ENCODE measurements at regions not wholly inside any gene's neighbourhood (a gene's known extent, or its start where the extent isn't known, plus 50 kb on each side); places are given as distances from the start of the nearest gene placed in this dataset.
A peak's percentile ranks its signal among the peaks of the same experiment; 100 is the strongest.

GRCh38 chr2:188835821-188836220 lies 138.4 kb upstream of the COL3A1 start:
- no peak for TF ChIP-seq EP300 (IDR thresholded peaks at IDR 0.05)
- TF ChIP-seq POLR2A (IDR thresholded peaks at IDR 0.05), result no peak
- no peak for TF ChIP-seq POLR2AphosphoS5 (IDR thresholded peaks at IDR 0.05)
- no peak for TF ChIP-seq CTCF (IDR thresholded peaks at IDR 0.05)
- H3K9me3 ChIP-seq, result peaks cover 0 to 14% (median 5%) of the 10 kb centered on the region in 4 donors
- ATAC-seq (ENCODE audit: low FRiP score in 2 of 2) (peak; percentile 17 to 22), DNase-seq (no peak)
- WGBS, 2 donors, result 100% methylated on average over 2 of the region's 2 CpGs; no CpG with 5 or more reads in 1 of the 2 donors
- no peaks in the 10 kb centered on the region for H3K36me3 ChIP-seq
- no peak overlapping the region for H3K4me3 ChIP-seq
- no peaks in the 10 kb centered on the region for H3K4me1 ChIP-seq
- no peak overlapping the region for H3K27ac ChIP-seq
- no peaks in the 10 kb centered on the region for H3K27me3 ChIP-seq

- ATAC-seq (ENCODE audit: low FRiP score in 2 of 2), result no peak
- TF ChIP-seq EP300 (IDR thresholded peaks at IDR 0.05), result no peak
- TF ChIP-seq CTCF (IDR thresholded peaks at IDR 0.05), result no peak
- no peak for TF ChIP-seq POLR2AphosphoS5 (IDR thresholded peaks at IDR 0.05)
- TF ChIP-seq POLR2A (IDR thresholded peaks at IDR 0.05), result no peak
- H3K4me3 ChIP-seq, result no peak overlapping the region
- H3K27me3 ChIP-seq, result no peaks in the 10 kb centered on the region
- H3K27ac ChIP-seq, result no peak overlapping the region
- H3K9me3 ChIP-seq, result peaks cover 0 to 7% (median 0%) of the 10 kb centered on the region in 4 donors
- no peaks in the 10 kb centered on the region for H3K4me1 ChIP-seq
- no peak for DNase-seq
- no peaks in the 10 kb centered on the region for H3K36me3 ChIP-seq
Observed at GRCh38 chr2:188845692-188846091, 128.5 kb upstream of the COL3A1 start.

- Histone ChIP-seq H3K27me3 (no peaks in the 10 kb centered on the region), H3K4me1 (no peaks in the 10 kb centered on the region), H3K36me3 (no peaks in the 10 kb centered on the region), H3K9me3 (no peaks in the 10 kb centered on the region), H3K27ac (no peak overlapping the region), H3K4me3 (no peak overlapping the region)
- 0 to 33% methylated on average over 1 of the region's 1 CpG for WGBS, 2 donors
- TF ChIP-seq POLR2AphosphoS5 (IDR thresholded peaks at IDR 0.05) (no peak), EP300 (IDR thresholded peaks at IDR 0.05) (no peak), CTCF (IDR thresholded peaks at IDR 0.05) (no peak), POLR2A (IDR thresholded peaks at IDR 0.05) (no peak)
- DNase-seq (no peak), ATAC-seq (ENCODE audit: low FRiP score in 2 of 2) (no peak)
Observed at GRCh38 chr2:188848887-188849435, 125.2 kb upstream of the COL3A1 start.

- DNase-seq (no peak), ATAC-seq (ENCODE audit: low FRiP score in 2 of 2) (no peak)
- H3K36me3 ChIP-seq, result no peaks in the 10 kb centered on the region
- no peaks in the 10 kb centered on the region for H3K27me3 ChIP-seq
- H3K9me3 ChIP-seq, result no peaks in the 10 kb centered on the region
- no peak overlapping the region for H3K27ac ChIP-seq
- no peak overlapping the region for H3K4me3 ChIP-seq
- TF ChIP-seq CTCF (IDR thresholded peaks at IDR 0.05), result no peak
- TF ChIP-seq POLR2A (IDR thresholded peaks at IDR 0.05), result no peak
- no peak for TF ChIP-seq EP300 (IDR thresholded peaks at IDR 0.05)
- TF ChIP-seq POLR2AphosphoS5 (IDR thresholded peaks at IDR 0.05), result no peak
- WGBS, 2 donors, result 50 to 73% methylated on average over 2 of the region's 2 CpGs
- no peaks in the 10 kb centered on the region for H3K4me1 ChIP-seq
Observed at GRCh38 chr2:188850786-188851185, 123.4 kb upstream of the COL3A1 start.

- ATAC-seq (ENCODE audit: low FRiP score in 2 of 2), result no peak
- Histone ChIP-seq H3K27ac (no peak overlapping the region), H3K27me3 (no peaks in the 10 kb centered on the region), H3K4me3 (no peak overlapping the region), H3K4me1 (no peaks in the 10 kb centered on the region), H3K36me3 (no peaks in the 10 kb centered on the region), H3K9me3 (no peaks in the 10 kb centered on the region)
- no peak for TF ChIP-seq POLR2A (IDR thresholded peaks at IDR 0.05)
- no peak for TF ChIP-seq EP300 (IDR thresholded peaks at IDR 0.05)
- no peak for TF ChIP-seq POLR2AphosphoS5 (IDR thresholded peaks at IDR 0.05)
- TF ChIP-seq CTCF (IDR thresholded peaks at IDR 0.05), result no peak
- DNase-seq, result no peak
- WGBS, 2 donors, result 46 to 52% methylated on average over 1 of the region's 1 CpG
Observed at GRCh38 chr2:188851311-188851710, 122.9 kb upstream of the COL3A1 start.

Measured in upper lobe of left lung (tissue), 6 donors.